ENCODE measurements at regions not wholly inside any gene's neighbourhood (a gene's known extent, or its start where the extent isn't known, plus 50 kb on each side); places are given as distances from the start of the nearest gene placed in this dataset.

GRCh38 chr5:120228262-120229031 is 235.7 kb upstream of the PRR16 start:
- DNase-seq (ENCODE audit: low spot score): no peak
- no peak for TF ChIP-seq CTCF (IDR thresholded peaks at IDR 0.05; ENCODE audit: extremely low read depth, missing control alignments)

GRCh38 chr5:120229036-120229435 is 235.1 kb upstream of the PRR16 start:
- TF ChIP-seq CTCF (IDR thresholded peaks at IDR 0.05; ENCODE audit: extremely low read depth, missing control alignments): no peak
- no peak for DNase-seq (ENCODE audit: low spot score)

- DNase-seq (ENCODE audit: low spot score): no peak
- TF ChIP-seq CTCF (IDR thresholded peaks at IDR 0.05; ENCODE audit: extremely low read depth, missing control alignments): no peak
These were observed 232.5 kb upstream of the PRR16 start for GRCh38 chr5:120231563-120231962.

- TF ChIP-seq CTCF (IDR thresholded peaks at IDR 0.05; ENCODE audit: extremely low read depth, missing control alignments): no peak
- DNase-seq (ENCODE audit: low spot score): no peak
These were observed 227.7 kb upstream of the PRR16 start for GRCh38 chr5:120236360-120236759.

GRCh38 chr5:120239086-120239485 is 225.0 kb upstream of the PRR16 start:
- TF ChIP-seq CTCF (IDR thresholded peaks at IDR 0.05; ENCODE audit: extremely low read depth, missing control alignments): no peak
- DNase-seq (ENCODE audit: low spot score): no peak

GRCh38 chr5:120240706-120241105 is 223.4 kb upstream of the PRR16 start:
- DNase-seq (ENCODE audit: low spot score): no peak
- no peak for TF ChIP-seq CTCF (IDR thresholded peaks at IDR 0.05; ENCODE audit: extremely low read depth, missing control alignments)

GRCh38 chr5:120241400-120241799 is 222.7 kb upstream of the PRR16 start:
- TF ChIP-seq CTCF (IDR thresholded peaks at IDR 0.05; ENCODE audit: extremely low read depth, missing control alignments): no peak
- DNase-seq (ENCODE audit: low spot score): no peak

Data from GM20000 (cell line).